ENCODE measurements at regions not wholly inside any gene's neighbourhood (a gene's known extent, or its start where the extent isn't known, plus 50 kb on each side); places are given as distances from the start of the nearest gene placed in this dataset.

DNA sequence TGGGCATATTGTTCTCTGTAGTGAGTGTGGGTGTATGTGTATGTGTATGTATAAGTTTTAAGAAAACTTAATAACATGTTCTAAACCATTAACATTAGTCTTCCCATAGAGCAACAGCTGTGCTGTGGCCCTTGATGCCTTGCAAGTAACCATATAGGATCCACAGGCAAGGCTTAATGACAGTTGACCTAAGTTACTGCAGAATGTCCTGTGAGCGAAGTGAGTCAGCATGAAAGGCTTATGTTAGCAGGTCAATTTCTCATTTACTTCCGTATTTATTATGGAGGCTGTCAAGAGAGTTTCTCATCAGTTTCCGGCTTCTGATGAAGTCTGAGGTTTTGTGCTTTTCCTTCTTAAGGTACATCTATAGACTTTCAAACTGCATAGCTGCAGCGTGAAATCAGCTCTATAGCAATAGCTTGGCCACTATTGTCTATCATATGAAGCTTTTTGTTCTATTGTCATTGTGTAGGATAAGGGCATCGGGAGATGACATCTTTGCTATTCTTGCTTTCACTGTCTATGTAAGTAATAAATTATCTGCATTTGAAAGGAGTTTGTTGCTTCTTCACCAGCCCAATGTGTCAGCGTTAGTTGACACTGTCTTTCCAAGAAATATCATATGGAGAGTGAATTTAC is 1153.4 kb upstream of the AGA start:
- no peak overlapping the region for H3K27ac ChIP-seq
- no peaks in the 10 kb centered on the region for H3K9me3 ChIP-seq (ENCODE audit: severe bottlenecking)
- no peaks in the 10 kb centered on the region for H3K36me3 ChIP-seq
- no peak for DNase-seq
- H3K27me3 ChIP-seq (ENCODE audit: insufficient read depth, low read depth, severe bottlenecking), result peaks cover 41% of the 10 kb centered on the region
- no peak overlapping the region for H3K4me3 ChIP-seq (ENCODE audit: low read depth, low read length)
- TF ChIP-seq, protein P1, sequence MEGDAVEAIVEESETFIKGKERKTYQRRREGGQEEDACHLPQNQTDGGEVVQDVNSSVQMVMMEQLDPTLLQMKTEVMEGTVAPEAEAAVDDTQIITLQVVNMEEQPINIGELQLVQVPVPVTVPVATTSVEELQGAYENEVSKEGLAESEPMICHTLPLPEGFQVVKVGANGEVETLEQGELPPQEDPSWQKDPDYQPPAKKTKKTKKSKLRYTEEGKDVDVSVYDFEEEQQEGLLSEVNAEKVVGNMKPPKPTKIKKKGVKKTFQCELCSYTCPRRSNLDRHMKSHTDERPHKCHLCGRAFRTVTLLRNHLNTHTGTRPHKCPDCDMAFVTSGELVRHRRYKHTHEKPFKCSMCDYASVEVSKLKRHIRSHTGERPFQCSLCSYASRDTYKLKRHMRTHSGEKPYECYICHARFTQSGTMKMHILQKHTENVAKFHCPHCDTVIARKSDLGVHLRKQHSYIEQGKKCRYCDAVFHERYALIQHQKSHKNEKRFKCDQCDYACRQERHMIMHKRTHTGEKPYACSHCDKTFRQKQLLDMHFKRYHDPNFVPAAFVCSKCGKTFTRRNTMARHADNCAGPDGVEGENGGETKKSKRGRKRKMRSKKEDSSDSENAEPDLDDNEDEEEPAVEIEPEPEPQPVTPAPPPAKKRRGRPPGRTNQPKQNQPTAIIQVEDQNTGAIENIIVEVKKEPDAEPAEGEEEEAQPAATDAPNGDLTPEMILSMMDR (IDR thresholded peaks at IDR 0.05; ENCODE audit: low read depth, low read length), result no peak

GRCh38 chr4:178598672-178599071 is 1156.4 kb upstream of the AGA start:
- Histone ChIP-seq H3K4me3 (ENCODE audit: low read depth, low read length) (no peak overlapping the region), H3K9me3 (ENCODE audit: severe bottlenecking) (no peaks in the 10 kb centered on the region), H3K27ac (no peak overlapping the region), H3K36me3 (no peaks in the 10 kb centered on the region), H3K27me3 (ENCODE audit: insufficient read depth, low read depth, severe bottlenecking) (peaks cover 27% of the 10 kb centered on the region)
- DNase-seq, result no peak
- TF ChIP-seq, protein P1 (IDR thresholded peaks at IDR 0.05; ENCODE audit: low read depth, low read length), result no peak

- no peak overlapping the region for H3K27ac ChIP-seq
- no peaks in the 10 kb centered on the region for H3K9me3 ChIP-seq (ENCODE audit: severe bottlenecking)
- no peak for DNase-seq
- H3K36me3 ChIP-seq, result no peaks in the 10 kb centered on the region
- no peak overlapping the region for H3K4me3 ChIP-seq (ENCODE audit: low read depth, low read length)
- H3K27me3 ChIP-seq (ENCODE audit: insufficient read depth, low read depth, severe bottlenecking), result peaks cover 35% of the 10 kb centered on the region
- TF ChIP-seq, protein P1 (IDR thresholded peaks at IDR 0.05; ENCODE audit: low read depth, low read length), result peak; percentile 28; the same call in 1 of the 2 replicates
Observed at GRCh38 chr4:178599521-178599920, 1157.3 kb upstream of the AGA start.

DNA sequence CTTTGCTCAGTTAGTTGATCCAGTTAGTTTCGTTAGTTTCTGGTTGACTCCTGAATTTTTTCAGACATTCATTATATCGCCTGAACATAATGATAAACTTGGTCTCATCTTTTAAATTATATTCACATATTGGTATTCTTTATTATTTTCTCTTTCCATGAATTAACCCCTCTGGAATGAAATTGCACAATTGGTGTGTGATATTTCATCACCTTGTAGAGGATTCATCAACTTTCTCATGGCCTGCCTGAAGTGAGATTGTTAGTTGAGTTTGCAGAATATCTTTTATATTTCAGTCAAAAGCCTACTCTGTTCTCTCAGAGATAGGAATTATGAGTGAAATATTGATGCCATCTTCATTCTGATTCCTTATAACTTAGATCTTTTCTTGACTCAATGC is 1160.6 kb upstream of the AGA start:
- Histone ChIP-seq H3K27ac (no peak overlapping the region), H3K9me3 (ENCODE audit: severe bottlenecking) (no peaks in the 10 kb centered on the region), H3K36me3 (no peaks in the 10 kb centered on the region), H3K4me3 (ENCODE audit: low read depth, low read length) (no peak overlapping the region), H3K27me3 (ENCODE audit: insufficient read depth, low read depth, severe bottlenecking) (peaks cover 38% of the 10 kb centered on the region)
- TF ChIP-seq, protein P1 (IDR thresholded peaks at IDR 0.05; ENCODE audit: low read depth, low read length), result no peak
- no peak for DNase-seq

- DNase-seq, result no peak
- no peak overlapping the region for H3K4me3 ChIP-seq (ENCODE audit: low read depth, low read length)
- peaks cover 86% of the 10 kb centered on the region for H3K27me3 ChIP-seq (ENCODE audit: insufficient read depth, low read depth, severe bottlenecking)
- H3K9me3 ChIP-seq (ENCODE audit: severe bottlenecking), result no peaks in the 10 kb centered on the region
- no peaks in the 10 kb centered on the region for H3K36me3 ChIP-seq
- TF ChIP-seq, protein P1 (IDR thresholded peaks at IDR 0.05; ENCODE audit: low read depth, low read length), result no peak
- no peak overlapping the region for H3K27ac ChIP-seq
Observed at GRCh38 chr4:178611062-178611461, 1168.8 kb upstream of the AGA start.

DNA sequence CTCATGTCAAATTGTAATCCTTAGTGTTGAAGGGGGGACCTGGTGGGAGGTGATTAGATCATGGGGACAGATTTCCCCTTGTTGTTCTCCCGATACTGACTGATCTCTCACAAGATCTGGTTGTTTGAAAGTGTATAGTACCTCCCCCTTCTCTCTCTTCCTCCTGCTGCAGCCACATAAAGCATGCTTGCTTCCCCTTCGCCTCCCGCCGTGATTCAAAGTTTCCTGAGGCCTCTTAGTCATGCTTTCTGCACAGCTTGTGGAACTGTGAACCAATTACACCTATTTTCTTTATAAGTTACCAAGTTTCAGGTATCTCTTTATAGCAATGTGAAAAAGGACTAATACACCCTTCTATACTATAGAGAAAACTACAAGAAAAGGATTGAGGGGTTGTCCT is 1170.5 kb upstream of the AGA start:
- no peak overlapping the region for H3K27ac ChIP-seq
- DNase-seq, result no peak
- TF ChIP-seq, protein P1 (IDR thresholded peaks at IDR 0.05; ENCODE audit: low read depth, low read length), result no peak
- H3K4me3 ChIP-seq (ENCODE audit: low read depth, low read length), result no peak overlapping the region
- H3K27me3 ChIP-seq (ENCODE audit: insufficient read depth, low read depth, severe bottlenecking), result peaks cover 85% of the 10 kb centered on the region
- H3K9me3 ChIP-seq (ENCODE audit: severe bottlenecking), result no peaks in the 10 kb centered on the region
- no peaks in the 10 kb centered on the region for H3K36me3 ChIP-seq
